HG03442 (cell line): ENCODE measurements at regions not wholly inside any gene's neighbourhood (a gene's known extent, or its start where the extent isn't known, plus 50 kb on each side); places are given as distances from the start of the nearest gene placed in this dataset.
"Not testable (repeated sequence)": the region's sequence is repeated elsewhere in the genome, so short reads cannot be mapped to it uniquely, and the experiment has no call there.

Source experiments
- ATAC-seq: cut with Tn5 transposase; IDR thresholded peaks from one replicate; pipeline ENCODE4 v1.9.1; 2021; ENCODE audit warnings: mild to moderate bottlenecking, moderate library complexity; ENCODE audit not compliant: unreplicated experiment

DNA sequence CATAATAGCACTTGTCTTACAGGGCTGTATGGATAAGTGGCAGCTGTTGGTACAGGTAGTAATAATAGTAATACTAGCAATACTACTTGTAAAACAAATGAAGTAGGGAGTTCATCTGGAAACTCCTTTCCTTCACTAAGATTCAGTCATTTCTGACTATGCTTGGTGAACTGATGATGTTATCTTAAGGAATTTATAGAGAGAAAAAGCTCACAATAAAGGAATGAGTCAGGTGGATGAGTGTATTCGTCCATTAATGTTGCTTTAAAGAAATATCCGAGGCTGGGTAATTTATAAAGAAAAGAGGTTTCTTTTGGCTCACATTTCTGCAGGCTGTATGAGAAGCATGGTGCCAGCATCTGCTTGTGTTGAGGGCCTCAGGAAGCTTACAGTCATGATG lies 477.3 kb downstream of the KLF12 start:
- no peak for ATAC-seq

DNA sequence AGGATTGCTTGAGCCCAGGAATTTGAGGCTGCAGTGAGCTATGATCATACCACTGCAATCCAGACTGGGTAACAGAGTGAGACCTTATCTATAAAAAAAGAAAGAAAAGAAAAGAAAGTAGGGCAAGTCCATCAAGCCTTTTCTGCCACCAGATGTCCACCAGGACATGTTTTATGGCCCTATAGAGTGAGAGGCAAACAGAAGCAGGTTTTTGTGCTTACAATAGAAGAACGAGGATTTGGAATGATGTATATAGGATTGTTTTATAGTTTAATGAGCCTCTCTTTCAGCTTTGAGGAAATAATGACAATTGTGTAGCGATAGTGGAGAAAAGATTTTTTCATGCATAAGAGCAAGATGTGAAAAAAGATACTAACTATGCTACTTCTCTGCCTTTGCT lies 480.5 kb downstream of the KLF12 start:
- no peak for ATAC-seq

DNA sequence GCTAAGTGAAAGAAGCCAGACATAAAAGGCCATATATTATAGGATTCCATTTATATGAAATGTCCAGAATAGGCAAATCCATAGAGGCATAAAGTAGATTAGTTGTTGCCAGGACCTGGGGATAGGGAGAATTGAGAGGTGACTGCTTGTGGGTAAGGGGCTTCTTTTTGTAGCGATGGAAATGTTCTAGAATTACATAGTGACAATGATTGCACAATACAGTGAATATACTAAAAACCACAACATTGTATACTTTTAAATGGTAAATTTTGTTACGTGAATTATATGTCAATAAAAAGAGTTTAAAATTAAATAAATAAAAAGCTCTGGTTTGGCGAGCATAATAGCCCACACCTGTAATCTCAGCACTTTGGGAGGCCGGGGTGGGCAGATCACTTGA lies 486.8 kb downstream of the KLF12 start:
- no peak for ATAC-seq

DNA sequence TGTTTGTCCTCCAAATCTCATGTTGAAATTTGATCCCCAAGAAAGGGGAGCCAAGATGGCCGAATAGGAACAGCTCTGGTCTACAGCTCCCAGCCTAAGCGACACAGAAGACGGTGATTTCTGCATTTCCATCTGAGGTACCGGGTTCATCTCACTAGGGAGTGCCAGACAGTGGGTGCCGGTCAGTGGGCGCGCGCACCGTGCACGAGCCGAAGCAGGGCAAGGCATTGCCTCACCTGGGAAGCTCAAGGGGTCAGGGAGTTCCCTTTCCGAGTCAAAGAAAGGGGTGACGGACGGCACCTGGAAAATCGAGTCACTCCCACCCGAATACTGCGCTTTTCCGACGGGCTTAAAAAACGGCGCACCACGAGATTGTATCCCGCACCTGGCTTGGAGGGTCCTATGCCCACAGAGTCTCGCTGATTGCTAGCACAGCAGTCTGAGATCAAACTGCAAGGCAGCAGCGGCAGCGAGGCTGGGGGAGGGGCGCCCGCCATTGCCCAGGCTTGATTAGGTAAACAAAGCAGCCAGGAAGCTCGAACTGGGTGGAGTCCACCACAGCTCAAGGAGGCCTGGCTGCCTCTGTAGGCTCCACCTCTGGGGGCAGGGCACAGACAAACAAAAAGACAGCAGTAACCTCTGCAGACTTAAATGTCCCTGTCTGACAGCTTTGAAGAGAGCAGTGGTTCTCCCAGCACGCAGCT lies 493.6 kb downstream of the KLF12 start:
- not testable (repeated sequence) for ATAC-seq

DNA sequence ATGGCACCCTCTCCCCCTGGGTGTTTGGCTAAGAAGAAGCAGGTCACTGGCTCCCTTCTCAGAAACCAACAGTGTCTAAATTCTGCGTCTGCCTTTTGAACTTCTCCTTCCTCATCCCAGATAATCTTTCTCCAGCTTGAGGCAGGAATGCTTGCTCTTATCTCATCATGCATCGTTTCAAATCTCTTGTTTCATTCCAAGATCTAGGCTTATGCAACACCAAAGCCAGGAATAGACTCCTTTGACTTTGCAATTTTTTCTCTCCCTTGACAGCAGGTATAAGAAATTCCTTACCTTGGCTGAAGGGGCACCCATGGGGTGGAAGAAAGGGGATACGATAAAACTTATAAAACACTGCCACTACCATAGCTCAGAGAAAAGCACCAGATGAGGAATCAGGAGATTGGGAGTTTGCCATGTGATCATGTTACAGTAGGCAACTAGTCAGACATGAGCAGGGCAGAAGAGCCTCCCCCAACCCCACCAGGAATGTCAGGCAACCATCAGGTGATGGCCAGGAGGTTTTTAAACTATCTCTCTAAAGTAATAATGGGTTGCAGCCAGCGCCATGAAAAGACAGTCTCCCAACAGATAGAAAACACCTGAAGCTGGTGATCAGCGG lies 498.9 kb downstream of the KLF12 start:
- no peak for ATAC-seq

DNA sequence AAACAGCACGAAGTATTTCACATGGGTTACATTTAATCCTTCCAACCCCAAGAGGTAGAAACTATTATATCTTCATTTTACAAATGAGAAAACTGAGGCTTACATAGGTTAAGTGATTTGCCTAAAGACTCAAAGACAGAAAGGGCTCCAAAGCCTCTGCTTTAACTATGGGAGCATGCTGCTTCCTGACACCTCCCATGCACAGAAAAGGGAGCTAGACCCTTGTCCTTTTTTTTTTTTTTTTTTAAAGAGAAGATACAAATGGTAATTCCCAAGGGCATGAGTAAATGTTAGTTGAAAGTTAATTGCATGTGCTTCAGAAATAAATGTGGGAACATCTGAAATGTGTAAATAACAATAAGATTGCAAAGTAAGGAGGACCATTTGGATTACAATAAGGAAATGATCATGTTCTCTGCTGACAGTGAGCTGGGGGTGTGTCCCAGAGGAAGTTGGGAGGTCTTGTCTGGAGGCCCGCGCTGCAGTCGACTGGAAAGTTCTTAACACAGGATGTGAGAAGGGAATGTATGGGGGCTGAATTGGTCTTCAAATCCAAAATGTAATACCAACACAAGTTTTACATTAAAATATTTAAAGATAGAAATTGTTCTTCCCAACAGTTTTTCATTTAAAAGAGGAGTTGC lies 500.3 kb downstream of the KLF12 start:
- no peak for ATAC-seq

DNA sequence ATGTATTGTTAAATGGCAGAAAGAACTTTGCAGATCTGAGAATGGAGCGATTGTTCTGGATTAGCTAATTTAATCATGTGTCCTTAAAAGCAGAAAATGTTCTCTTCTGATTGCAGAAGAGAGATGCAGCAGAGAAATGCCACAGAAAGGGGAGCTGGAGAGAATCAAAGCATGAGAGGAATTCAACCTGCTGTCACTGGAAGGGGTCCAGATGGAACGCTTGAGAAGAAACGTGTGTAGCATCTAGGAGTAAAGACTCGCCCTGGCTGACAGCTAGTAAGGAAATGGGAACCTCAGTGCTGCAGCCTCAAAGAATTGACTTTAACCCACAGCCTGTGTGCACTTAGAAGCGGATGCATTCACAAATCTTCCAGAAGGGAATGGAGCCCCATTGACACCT lies 502.8 kb downstream of the KLF12 start:
- ATAC-seq = no peak

DNA sequence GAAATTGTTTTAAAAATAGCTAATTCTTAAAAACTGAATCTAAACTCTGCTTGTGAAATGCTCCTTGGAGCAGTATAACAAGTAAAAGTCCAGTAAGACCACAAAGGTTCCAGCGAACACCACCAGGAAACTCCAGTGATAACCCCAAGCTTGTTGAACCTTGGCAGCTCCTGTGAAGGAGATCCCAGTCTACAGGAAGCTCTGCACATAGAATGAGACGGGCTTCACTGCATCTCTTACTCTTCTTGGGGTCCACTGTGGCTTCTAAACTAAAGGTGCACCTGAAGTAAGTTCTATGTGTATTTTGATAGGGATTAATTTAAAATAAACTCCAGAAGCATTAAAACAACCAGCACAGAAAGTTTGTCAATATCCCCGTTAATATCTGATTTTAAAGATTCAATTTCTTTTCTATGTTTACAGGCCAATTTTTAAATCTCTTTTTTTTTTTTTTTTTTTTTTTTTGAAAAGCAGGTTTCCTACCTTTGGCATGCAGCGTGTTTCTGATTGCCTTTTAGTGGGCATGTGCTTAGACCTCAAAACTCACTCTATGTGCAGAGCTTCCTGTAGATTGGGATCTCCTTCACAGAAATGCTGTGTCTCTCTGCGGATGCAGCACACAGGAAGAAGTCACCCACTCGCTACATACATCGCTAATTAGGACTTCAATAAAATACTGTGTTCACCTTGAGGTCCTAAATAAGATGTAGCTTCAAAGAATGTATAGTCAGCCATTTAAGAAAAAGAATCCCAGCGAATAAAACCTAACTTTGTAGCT lies 508.5 kb downstream of the KLF12 start:
- no peak for ATAC-seq

DNA sequence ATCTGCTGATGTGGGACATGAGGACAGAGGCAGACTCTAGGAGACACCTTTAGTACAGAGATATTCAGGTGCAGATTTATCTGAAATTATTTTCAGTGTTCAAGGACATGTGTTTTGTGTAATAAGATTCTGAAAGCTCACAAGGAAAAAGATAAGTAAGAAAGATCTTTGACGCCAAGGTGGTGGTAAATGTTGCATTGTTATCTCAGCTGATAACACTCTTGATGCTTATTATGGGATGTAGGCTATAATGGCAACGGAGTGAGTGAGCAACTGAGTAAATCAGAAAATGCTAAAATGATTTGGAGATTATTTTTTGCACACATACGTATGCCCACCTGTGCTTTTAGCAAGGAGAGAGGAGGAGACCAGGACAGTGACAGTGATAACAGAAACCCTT lies 510.9 kb downstream of the KLF12 start:
- ATAC-seq = no peak

DNA sequence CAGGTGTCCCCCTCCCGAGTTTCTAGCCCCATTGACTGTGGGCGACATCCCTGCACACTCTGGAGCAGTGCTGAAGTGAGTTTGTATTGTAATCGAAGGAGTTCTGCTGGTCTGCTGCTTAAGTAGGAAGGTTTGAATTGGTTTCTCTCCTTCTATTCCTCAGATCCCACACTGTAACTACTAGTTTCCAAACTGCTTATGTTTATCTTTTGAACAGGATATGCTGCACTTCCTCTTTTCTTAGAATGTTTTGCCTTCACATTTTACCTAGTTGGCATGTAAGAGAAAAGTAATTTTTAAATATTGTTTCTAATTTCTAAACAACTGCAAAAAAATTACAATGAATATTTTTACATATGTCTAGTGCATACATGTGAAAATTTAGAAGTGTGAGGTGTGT lies 511.8 kb downstream of the KLF12 start:
- no peak for ATAC-seq

DNA sequence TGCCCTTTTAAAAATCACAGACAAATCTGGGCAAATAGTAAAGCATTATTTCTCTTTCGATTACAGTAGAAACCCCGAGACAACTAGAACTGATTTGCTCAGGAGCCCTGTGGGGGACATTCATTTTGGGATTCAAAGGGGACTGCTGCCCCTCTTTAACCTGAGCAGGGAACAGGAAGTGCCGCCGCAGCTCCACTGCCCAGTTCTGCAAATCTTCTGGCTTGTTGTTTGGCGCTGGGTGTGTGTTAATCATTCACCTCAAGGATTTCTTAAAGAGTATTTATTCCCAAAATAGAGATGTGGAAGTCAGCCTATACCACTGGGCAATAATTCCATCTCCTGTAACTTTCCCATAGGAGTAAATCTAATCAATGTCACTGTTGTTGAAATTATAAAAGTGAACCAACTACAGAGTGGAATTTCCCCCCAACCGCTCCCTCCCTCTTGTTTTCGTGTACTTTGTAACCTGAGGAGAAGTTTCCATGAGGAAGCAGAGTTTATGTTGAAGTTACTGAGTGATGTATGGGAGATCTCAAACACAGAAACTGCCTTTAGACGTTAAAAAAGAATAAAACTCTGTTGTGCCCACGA lies 515.8 kb downstream of the KLF12 start:
- ATAC-seq = no peak

DNA sequence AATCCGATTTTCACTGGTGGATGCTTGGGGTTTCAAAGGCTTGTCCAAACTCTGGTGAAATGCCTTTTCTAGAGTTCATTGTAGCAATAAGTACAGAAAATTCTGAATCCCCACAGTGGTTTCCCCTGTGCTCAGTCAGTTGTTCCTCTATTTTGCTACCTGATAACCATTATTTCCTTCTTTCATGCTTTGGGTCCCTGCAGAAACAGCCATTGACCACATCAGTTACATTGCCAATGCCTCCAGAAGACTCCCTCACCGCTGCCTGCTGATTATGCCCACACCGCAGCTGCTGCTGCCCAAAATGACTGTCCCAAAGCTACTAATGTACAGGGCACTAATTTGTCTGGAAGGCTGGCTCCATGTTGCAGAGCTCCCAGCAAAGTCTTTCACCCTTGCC lies 517.3 kb downstream of the KLF12 start:
- no peak for ATAC-seq

DNA sequence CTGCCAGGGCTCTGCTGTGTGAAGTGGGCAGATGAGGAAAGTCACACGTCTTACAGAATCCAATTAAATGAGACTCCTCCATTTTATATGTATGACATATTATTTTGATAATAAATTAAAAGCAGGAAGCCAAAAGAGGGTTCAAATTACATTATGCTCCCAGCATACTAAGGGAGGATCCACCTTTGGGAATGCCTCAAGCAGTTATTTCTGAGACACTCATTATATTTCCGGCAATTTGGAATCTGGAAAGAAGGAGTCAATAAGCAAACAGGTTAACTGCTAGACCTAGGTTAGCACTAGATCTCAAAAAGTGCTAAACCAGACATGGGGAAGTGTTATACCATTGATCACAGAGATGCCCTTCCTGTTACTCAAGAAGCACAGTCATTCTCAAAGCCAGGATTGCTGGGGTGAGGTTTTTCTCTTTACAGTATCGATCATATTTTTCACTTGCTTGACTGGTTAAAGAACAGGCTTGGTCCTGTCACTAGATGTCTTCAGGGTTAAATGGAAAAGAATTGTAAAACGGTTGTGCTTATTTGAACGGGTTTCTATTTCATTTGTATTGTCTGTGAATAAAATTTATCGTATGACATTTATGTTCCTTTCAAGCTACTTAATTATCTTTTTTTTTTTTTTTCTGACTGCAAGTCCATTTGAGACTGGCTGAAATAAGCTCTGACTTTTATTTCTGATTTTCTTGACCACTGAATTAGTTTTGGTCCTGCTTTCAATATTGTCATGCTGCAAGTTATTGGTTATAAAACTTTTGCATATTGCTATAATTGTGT lies 523.2 kb downstream of the KLF12 start:
- no peak for ATAC-seq

DNA sequence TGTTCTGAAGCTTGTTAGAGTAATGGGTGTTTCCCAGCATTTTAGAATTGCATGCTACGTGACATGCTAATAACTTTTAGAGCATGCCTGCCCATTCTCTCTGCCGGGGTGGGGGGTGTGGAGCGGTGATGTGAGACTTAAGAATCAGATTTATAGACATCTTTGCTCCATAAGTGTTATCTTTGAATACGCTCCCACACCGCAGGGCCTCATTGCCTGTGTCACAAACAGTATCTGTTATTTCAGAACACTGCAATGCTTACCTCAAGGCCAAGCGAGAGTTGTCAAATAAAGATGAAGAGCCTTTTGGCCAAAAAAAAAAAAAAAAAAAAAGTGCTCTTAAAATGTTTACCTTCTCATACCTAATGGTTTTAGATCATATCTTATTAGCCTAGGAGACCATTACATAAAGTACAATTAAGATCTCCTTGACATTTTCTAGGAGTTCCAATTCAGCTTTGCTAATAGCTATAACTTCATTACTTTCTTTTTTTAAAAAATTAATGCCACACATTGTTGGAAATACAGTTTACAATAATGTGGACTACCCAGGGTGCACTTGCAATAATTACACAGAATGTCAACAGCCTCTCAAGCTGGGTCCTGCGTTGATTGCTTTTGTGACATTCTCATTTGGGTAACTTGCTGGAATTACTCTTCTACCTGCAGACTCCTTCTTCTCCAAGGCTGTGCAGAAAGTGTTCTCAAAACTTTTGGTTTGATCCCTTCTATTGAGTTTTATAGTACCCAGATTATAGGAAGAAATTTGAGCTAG lies 525.3 kb downstream of the KLF12 start:
- ATAC-seq = no peak

DNA sequence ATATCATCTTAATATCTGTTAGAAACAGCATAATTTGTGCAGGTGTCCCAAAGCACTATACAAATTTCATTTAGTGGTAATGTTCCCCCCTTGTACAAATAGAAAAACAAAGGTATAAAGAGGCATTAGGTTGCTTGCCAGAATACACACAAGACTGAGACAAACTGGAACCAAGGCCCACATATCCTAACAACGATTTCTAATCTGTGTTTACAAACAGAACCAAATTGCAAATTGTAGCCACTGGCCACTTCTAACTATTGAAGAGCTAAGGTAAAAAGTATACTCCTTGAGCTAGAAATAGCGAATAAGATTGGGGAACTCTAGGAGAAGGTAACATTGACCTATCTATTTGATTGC lies 526.1 kb downstream of the KLF12 start:
- ATAC-seq = no peak

DNA sequence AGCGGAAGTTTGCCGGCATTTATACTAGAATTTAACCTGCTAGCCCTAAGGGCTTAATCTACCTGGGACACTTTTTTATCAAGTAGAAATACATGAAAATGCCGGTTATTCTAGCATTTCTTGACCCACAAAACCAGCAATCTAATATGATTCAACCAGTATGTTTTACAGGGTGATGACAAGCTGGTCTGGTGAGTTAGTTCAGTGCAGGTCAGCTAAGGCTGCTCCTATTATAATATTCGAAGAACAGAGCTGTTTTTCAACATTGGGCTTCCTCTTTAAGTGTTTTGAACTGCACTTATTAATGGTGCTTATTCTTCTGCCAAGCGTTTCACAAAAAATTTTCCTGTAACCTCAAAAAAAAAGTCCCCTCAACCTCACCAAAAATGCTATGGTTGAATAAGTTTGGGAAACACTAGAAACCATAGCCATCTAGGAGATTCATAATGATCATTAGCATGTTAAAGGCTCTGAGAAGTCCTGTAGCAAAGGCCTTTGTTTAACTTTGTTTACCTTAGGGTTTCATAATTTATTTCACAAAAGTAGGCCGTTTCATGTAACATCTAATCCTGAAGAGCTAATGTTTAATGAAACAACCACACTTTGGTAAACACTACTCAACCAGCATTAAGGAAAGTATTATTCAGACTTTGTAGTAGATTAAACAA lies 526.6 kb downstream of the KLF12 start:
- ATAC-seq = no peak

DNA sequence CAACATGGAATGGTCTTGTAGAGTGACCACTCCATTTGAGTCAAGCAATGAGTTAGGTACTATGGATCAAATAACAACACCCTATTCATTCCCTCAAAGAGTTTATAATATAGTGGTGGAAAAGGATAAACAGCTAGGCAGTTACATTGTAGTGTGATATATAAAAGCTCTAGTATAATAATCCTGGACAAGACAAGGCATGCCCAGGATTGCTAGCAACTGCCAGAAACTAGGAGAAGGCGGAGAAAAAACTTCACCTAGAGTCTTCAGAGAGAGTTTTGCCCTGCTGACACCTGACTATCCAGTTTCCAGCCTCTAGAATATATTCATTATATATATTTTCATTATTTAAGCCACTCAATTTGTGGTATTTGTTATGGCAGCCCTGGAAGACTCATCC lies 530.6 kb downstream of the KLF12 start:
- ATAC-seq = no peak

DNA sequence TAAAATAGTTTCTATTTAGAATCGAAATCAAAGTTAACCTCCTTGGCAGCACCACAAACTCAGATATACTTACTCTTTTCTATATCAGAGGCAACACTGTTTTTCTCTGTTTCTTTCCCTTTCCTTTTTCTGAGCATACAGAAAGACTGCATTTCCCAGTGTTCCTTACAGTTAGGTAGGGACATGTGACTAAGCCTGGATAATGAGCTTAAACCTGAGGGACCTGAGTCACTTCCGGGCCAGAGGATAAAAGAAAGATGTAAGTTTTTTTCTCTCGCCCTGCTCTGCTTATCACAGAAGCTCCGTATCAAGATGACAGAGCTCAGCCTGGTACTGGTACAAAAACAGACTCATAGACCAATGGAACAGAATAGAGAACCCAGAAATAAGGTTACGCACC lies 531.9 kb downstream of the KLF12 start:
- ATAC-seq = no peak

DNA sequence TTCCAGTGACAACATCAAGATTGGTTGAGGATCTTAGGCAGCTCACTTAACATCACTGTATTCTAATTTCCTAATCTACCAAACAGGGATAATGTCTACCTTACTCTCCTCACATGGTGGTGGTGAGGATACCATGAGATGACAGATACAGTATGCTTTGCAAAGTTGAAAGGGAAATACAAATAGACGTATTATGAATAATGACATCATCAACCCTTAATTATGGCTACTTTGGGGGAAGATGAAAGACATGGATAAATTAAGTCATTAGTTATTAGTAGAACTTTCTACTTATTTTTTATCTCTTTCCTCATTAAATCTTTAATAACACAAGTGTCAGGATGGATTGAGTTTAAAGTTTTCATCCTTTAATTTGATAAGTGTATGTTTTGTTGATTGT lies 532.5 kb downstream of the KLF12 start:
- no peak for ATAC-seq
